Osteocyte (in vitro differentiated cells): ENCODE measurements at regions not wholly inside any gene's neighbourhood (a gene's known extent, or its start where the extent isn't known, plus 50 kb on each side); places are given as distances from the start of the nearest gene placed in this dataset.

Experiments
- DNase-seq: peaks from one replicate; pipeline ENCODE4 v3.0.0; 2021; ENCODE audit warnings: mixed read lengths; ENCODE audit not compliant: unreplicated experiment; ENCODE audit errors: extremely low spot score
- H3K27ac Mint-ChIP-seq: one replicate; pipeline ENCODE4 v1.8.0; 2021; ENCODE audit warnings: mild to moderate bottlenecking, mixed read lengths; ENCODE audit not compliant: unreplicated experiment
- H3K27me3 Mint-ChIP-seq: one replicate; pipeline ENCODE4 v1.8.0; 2021; ENCODE audit warnings: mixed read lengths; ENCODE audit not compliant: unreplicated experiment
- H3K36me3 Mint-ChIP-seq: one replicate; pipeline ENCODE4 v1.8.0; 2021; ENCODE audit warnings: mixed read lengths; ENCODE audit not compliant: unreplicated experiment
- H3K4me1 Mint-ChIP-seq: one replicate; pipeline ENCODE4 v1.8.0; 2021; ENCODE audit warnings: mixed read lengths; ENCODE audit not compliant: unreplicated experiment
- H3K4me3 Mint-ChIP-seq: one replicate; pipeline ENCODE4 v1.8.0; 2021; ENCODE audit warnings: mild to moderate bottlenecking, moderate library complexity, mixed read lengths; ENCODE audit not compliant: unreplicated experiment
- H3K9me3 Mint-ChIP-seq: one replicate; pipeline ENCODE4 v1.8.0; 2021; ENCODE audit warnings: mixed read lengths; ENCODE audit not compliant: unreplicated experiment
- TF ChIP-seq, protein P1 (sequence below): fragments of 200-600 bp; sonication (generic); IDR thresholded peaks from 2 replicates; pipeline ENCODE4 v1.5.0; 2021; ENCODE audit warnings: antibody characterized with exemption, mild to moderate bottlenecking, moderate library complexity

GRCh38 chr7:35520810-35521625 is 173.9 kb downstream of the HERPUD2 start:
- no peak for DNase-seq
- TF ChIP-seq, protein P1, sequence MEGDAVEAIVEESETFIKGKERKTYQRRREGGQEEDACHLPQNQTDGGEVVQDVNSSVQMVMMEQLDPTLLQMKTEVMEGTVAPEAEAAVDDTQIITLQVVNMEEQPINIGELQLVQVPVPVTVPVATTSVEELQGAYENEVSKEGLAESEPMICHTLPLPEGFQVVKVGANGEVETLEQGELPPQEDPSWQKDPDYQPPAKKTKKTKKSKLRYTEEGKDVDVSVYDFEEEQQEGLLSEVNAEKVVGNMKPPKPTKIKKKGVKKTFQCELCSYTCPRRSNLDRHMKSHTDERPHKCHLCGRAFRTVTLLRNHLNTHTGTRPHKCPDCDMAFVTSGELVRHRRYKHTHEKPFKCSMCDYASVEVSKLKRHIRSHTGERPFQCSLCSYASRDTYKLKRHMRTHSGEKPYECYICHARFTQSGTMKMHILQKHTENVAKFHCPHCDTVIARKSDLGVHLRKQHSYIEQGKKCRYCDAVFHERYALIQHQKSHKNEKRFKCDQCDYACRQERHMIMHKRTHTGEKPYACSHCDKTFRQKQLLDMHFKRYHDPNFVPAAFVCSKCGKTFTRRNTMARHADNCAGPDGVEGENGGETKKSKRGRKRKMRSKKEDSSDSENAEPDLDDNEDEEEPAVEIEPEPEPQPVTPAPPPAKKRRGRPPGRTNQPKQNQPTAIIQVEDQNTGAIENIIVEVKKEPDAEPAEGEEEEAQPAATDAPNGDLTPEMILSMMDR = no peak
- Mint-ChIP-seq H3K4me3 (no peak overlapping the region), H3K27ac (no peak overlapping the region), H3K9me3 (peaks cover 5% of the 10 kb centered on the region), H3K4me1 (peaks cover 2% of the 10 kb centered on the region), H3K36me3 (no peaks in the 10 kb centered on the region), H3K27me3 (peaks cover 55% of the 10 kb centered on the region)

DNA sequence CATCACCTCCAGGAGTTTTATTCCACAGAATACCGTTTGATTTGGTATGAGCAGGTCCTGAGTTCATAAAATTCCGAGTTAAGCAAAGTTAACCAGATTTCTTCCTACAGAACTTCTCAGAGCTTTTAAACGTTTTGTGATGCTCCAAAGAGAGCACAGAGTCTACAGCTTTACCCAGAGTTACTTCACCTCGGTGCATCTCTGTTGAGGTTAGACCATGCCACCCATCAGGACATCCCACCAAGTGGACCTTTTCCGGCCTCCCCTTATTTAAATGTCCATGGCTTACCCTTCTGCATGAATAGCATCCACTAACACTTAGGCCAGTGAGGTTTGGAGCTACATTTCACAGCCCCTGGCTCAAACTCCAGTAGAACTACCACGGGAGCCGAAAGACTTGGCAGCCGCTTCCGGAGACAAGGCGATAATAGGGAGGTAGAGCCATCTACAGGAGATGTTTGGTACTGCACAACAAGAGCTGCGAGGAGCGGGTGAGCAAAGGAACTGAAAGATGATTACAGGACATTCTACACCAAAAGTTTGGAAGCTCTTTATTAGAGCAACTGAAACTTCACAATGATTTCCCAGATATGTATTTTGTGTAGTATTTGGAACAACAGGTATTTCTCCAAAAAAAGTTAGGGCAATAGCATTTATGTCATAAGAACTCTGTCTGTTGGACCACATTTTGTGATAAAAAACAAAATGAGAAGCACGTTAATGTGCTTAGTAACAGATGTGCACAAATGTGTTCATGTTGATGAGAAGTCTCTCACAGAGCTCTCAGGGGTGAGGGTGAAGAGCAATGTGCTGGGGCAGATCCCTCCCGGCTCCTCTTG is 174.7 kb downstream of the HERPUD2 start:
- Mint-ChIP-seq H3K4me3 (no peak overlapping the region), H3K36me3 (no peaks in the 10 kb centered on the region), H3K27ac (no peak overlapping the region), H3K9me3 (peaks cover 5% of the 10 kb centered on the region), H3K4me1 (peaks cover 2% of the 10 kb centered on the region), H3K27me3 (peaks cover 55% of the 10 kb centered on the region)
- no peak for DNase-seq
- TF ChIP-seq, protein P1 = peak; percentile 80

GRCh38 chr7:35518767-35519166 is 176.2 kb downstream of the HERPUD2 start:
- H3K4me3 Mint-ChIP-seq = no peak overlapping the region
- no peak overlapping the region for H3K27ac Mint-ChIP-seq
- H3K9me3 Mint-ChIP-seq = peaks cover 5% of the 10 kb centered on the region
- TF ChIP-seq, protein P1 = no peak
- H3K27me3 Mint-ChIP-seq = peaks cover 48% of the 10 kb centered on the region
- H3K4me1 Mint-ChIP-seq = peaks cover 2% of the 10 kb centered on the region
- no peaks in the 10 kb centered on the region for H3K36me3 Mint-ChIP-seq
- DNase-seq = no peak

- peaks cover 2% of the 10 kb centered on the region for H3K4me1 Mint-ChIP-seq
- TF ChIP-seq, protein P1 = no peak
- H3K4me3 Mint-ChIP-seq = no peak overlapping the region
- no peak for DNase-seq
- peaks cover 40% of the 10 kb centered on the region for H3K27me3 Mint-ChIP-seq
- no peak overlapping the region for H3K27ac Mint-ChIP-seq
- peaks cover 5% of the 10 kb centered on the region for H3K9me3 Mint-ChIP-seq
- no peaks in the 10 kb centered on the region for H3K36me3 Mint-ChIP-seq
These were observed 178.4 kb downstream of the HERPUD2 start for GRCh38 chr7:35516498-35516897.

- H3K9me3 Mint-ChIP-seq = no peaks in the 10 kb centered on the region
- no peak overlapping the region for H3K4me3 Mint-ChIP-seq
- DNase-seq = no peak
- TF ChIP-seq, protein P1 = no peak
- peaks cover 31% of the 10 kb centered on the region for H3K27me3 Mint-ChIP-seq
- H3K4me1 Mint-ChIP-seq = no peaks in the 10 kb centered on the region
- no peak overlapping the region for H3K27ac Mint-ChIP-seq
- no peaks in the 10 kb centered on the region for H3K36me3 Mint-ChIP-seq
These were observed 181.1 kb downstream of the HERPUD2 start for GRCh38 chr7:35513828-35514227.
